ENCODE measurements at regions not wholly inside any gene's neighbourhood (a gene's known extent, or its start where the extent isn't known, plus 50 kb on each side); places are given as distances from the start of the nearest gene placed in this dataset.

- Histone ChIP-seq H2BK120ac (ENCODE audit: low read depth, low read length) (no peak overlapping the region), H3K18ac (ENCODE audit: low read depth, low read length) (no peak overlapping the region), H2BK15ac (ENCODE audit: low read depth, low read length) (no peak overlapping the region), H3K9ac (ENCODE audit: low read depth, low read length) (no peak overlapping the region), H3K4me3 (ENCODE audit: insufficient read depth, low read depth, low read length) (no peak overlapping the region), H4K8ac (ENCODE audit: low read depth in 2 of 2, low read length in 2 of 2) (no peak overlapping the region), H3K27me3 (ENCODE audit: control insufficient read depth, insufficient read depth, low read length) (no peaks in the 10 kb centered on the region), H3K56ac (ENCODE audit: extremely low read depth, insufficient read depth, low read length) (no peak overlapping the region), H3K9me1 (ENCODE audit: insufficient read depth, low read length) (no peaks in the 10 kb centered on the region), H3K14ac (replicated peaks; ENCODE audit: low read depth, low read length) (no peak overlapping the region), H3K4me2 (ENCODE audit: low read depth, low read length) (peak overlapping the region; percentile 63; the same call in 1 of the 2 replicates), H4K5ac (ENCODE audit: low read depth, low read length) (no peak overlapping the region; the same call in 1 of the 2 replicates), H3K79me1 (ENCODE audit: low read depth in 1 of 2, low read length in 2 of 2) (no peaks in the 10 kb centered on the region), H3K9me3 (ENCODE audit: control insufficient read depth, insufficient read depth, low read length) (no peaks in the 10 kb centered on the region), H2BK5ac (ENCODE audit: low read depth, low read length, poor library complexity, severe bottlenecking) (no peak overlapping the region), H3K4me1 (ENCODE audit: control insufficient read depth, insufficient read depth, low read length) (no peaks in the 10 kb centered on the region), H3K4ac (ENCODE audit: low read depth, low read length) (no peak overlapping the region), H2BK20ac (ENCODE audit: low read depth, low read length) (no peak overlapping the region), H4K91ac (ENCODE audit: insufficient read depth, low read depth, low read length) (no peak overlapping the region), H2AK5ac (ENCODE audit: low read depth, low read length) (no peak overlapping the region), H2AK9ac (replicated peaks; ENCODE audit: low read depth, low read length, poor library complexity) (no peak overlapping the region), H2AFZ (replicated peaks; ENCODE audit: low read length, poor library complexity) (peak overlapping the region; percentile 56), H3K36me3 (ENCODE audit: control insufficient read depth, insufficient read depth, low read length) (no peaks in the 10 kb centered on the region), H3K27ac (ENCODE audit: insufficient read depth, low read length) (no peak overlapping the region), H3K23ac (ENCODE audit: low read depth, low read length) (0 out of 2 replicates have a peak overlapping the region, but pooled peaks have one; percentile 31), H4K20me1 (ENCODE audit: insufficient read depth, low read length) (no peaks in the 10 kb centered on the region)
- POLR2A ChIA-PET (ENCODE audit: unreplicated experiment), result no interaction called here
- WGBS, 2 experiments (ENCODE audit: extremely low coverage in 2 of 2, insufficient read length in 1 of 2), result 47% methylated on average over 3 of the region's 8 CpGs; no CpG with 5 or more reads in 1 of the 2 experiments
- ATAC-seq (ENCODE audit: low read depth) (no peak), DNase-seq (peak; percentile 21)
- no TSS peak for BruUV-seq (replicated peaks)
- dilution Hi-C loops (cut with HindIII; ENCODE audit: low sequenced_read_pairs, unreplicated experiment) (no loop called here), in situ Hi-C loops (cut with MboI; ENCODE audit: low sequenced_read_pairs) (no loop called here), intact Hi-C loops (cut with micrococcal nuclease) (no loop called here)
- CTCF ChIA-PET, result interaction anchor here (0.6 kb wide), 1 partner anchor 805 kb away, joined by 3 read pairs; no protein-coding TSS in a partner anchor
- TF ChIP-seq CTCF (conservative IDR thresholded peaks at IDR 0.05; ENCODE audit: low read depth, low read length) (no peak), MAFK (IDR thresholded peaks at IDR 0.05; ENCODE audit: low read depth, low read length) (no peak), MAZ (IDR thresholded peaks at IDR 0.05; ENCODE audit: borderline replicate concordance, low read depth, low read length) (no peak), NFE2L2 (IDR thresholded peaks at IDR 0.05; ENCODE audit: low read depth, low read length) (no peak), MXI1 (IDR thresholded peaks at IDR 0.05; ENCODE audit: borderline replicate concordance, low read depth, low read length) (no peak), CHD1 (IDR thresholded peaks at IDR 0.05; ENCODE audit: low read depth, low read length) (no peak), BHLHE40 (IDR thresholded peaks at IDR 0.05; ENCODE audit: low read depth, low read length) (no peak)
Observed at GRCh38 chr6:137749696-137750211, 117.3 kb upstream of the TNFAIP3 start.
